A549 (cell line): ENCODE measurements at regions not wholly inside any gene's neighbourhood (a gene's known extent, or its start where the extent isn't known, plus 50 kb on each side); places are given as distances from the start of the nearest gene placed in this dataset.

Experiments
- ATAC-seq, 2 experiments: fragments of 200-7000 bp in 1 of 2; fragments of >200 bp in 1 of 2; cut with Nextera tagmentation in 1 of 2; cut with Tn5 transposase in 1 of 2; 3 replicates each; pipeline versions ENCODE4 v1.8.0 to v1.9.1; 2018 to 2020; ENCODE audit warnings: mild to moderate bottlenecking in 1 of 2, moderate library complexity in 1 of 2
- CTCF ChIA-PET: fragments of 300-600 bp; sonication (Branson Sonifier 250); formaldehyde crosslinking; extraction: SDS; loops from one replicate; lab custom pipeline; 2021; ENCODE audit warnings: antibody characterized with exemption, inconsistent platforms; lab: Yijun Ruan, JAX
- POLR2A ChIA-PET: fragments of 350-600 bp; formaldehyde crosslinking; extraction: SDS; loops from one replicate; lab custom pipeline; 2021; ENCODE audit warnings: antibody characterized with exemption, inconsistent platforms; lab: Yijun Ruan, JAX
- DNase-seq, 2 experiments: peaks; one replicate each; pipeline versions ENCODE4 v3.0.0 to v3.0.0-alpha.2; 2011 to 2016; ENCODE audit warnings: low read depth in 1 of 2, low spot score in 1 of 2
- FAIRE-seq: peaks from 2 replicates; lab custom pipeline; 2011; peaks lifted over from hg19 to GRCh38; lab: Jason Lieb, UNC
- H3K27ac ChIP-seq, 2 experiments: fragments of >200 bp; sonication (Bioruptor Twin); formaldehyde crosslinking; 3 replicates each; pipeline ENCODE4 v1.5.1; 2016 to 2017
- H3K4me1 ChIP-seq: fragments of >200 bp; sonication (Bioruptor Twin); formaldehyde crosslinking; 3 replicates; pipeline ENCODE4 v1.6.1; 2016
- H3K4me2 ChIP-seq: fragments of >200 bp; sonication (Bioruptor Twin); formaldehyde crosslinking; 3 replicates; pipeline ENCODE4 v1.6.1; 2016
- H3K4me3 ChIP-seq: fragments of >200 bp; sonication (Bioruptor Twin); formaldehyde crosslinking; 3 replicates; pipeline ENCODE4 v1.5.1; 2016
- H3K9me3 ChIP-seq: fragments of >200 bp; sonication (Bioruptor Twin); formaldehyde crosslinking; 3 replicates; pipeline ENCODE4 v1.6.1; 2016
- BHLHE40 ChIP-seq: IDR thresholded peaks from 2 replicates; pipeline ENCODE4 v1.6.1; 2012; ENCODE audit warnings: low read depth, low read length, inconsistent platforms
- CBX2 ChIP-seq: fragments of 200-600 bp; sonication (generic); IDR thresholded peaks from 2 replicates; pipeline ENCODE4 v1.6.1; 2016; ENCODE audit warnings: low read depth, mild to moderate bottlenecking, borderline replicate concordance
- CTCF ChIP-seq: fragments of >200 bp; sonication (Bioruptor Twin); formaldehyde crosslinking; IDR thresholded peaks from 3 replicates; pipeline ENCODE4 v1.5.1; 2016
- ELK1 ChIP-seq: fragments of 150-350 bp; IDR thresholded peaks from 2 replicates; pipeline ENCODE4 v1.6.1; 2014; ENCODE audit warnings: low read depth, mild to moderate bottlenecking, low read length
- ESRRA ChIP-seq: fragments of 150-350 bp; IDR thresholded peaks from 2 replicates; pipeline ENCODE4 v1.6.1; 2014; ENCODE audit warnings: mild to moderate bottlenecking, low read length, borderline replicate concordance
- FOSL2 ChIP-seq, 2 experiments: fragments of 450-650 bp in 1 of 2; fragments of >200 bp in 1 of 2; sonication (Bioruptor Twin) in 1 of 2; formaldehyde crosslinking; IDR thresholded peaks; 2 replicates each; pipeline versions ENCODE4 v1.5.0 to v1.6.1; 2016 to 2020; ENCODE audit warnings: mild to moderate bottlenecking in 1 of 2, moderate library complexity in 1 of 2
- HDAC2 ChIP-seq: fragments of 200-600 bp; sonication (generic); IDR thresholded peaks from 2 replicates; pipeline ENCODE4 v1.6.1; 2016
- HOXB13 ChIP-seq: fragments of 250-450 bp; sonication (Bioruptor Pico); IDR thresholded peaks from 2 replicates; pipeline ENCODE4 v1.5.0; 2020; ENCODE audit warnings: low read depth, mild to moderate bottlenecking, moderate library complexity
- HOXB5 ChIP-seq: fragments of 250-450 bp; sonication (Bioruptor Pico); IDR thresholded peaks from 2 replicates; pipeline ENCODE4 v1.5.0; 2020; ENCODE audit warnings: mild to moderate bottlenecking, moderate library complexity
- JUN ChIP-seq, 2 experiments: fragments of >200 bp; sonication (Bioruptor Twin); formaldehyde crosslinking; IDR thresholded peaks; 2 replicates in 1 of 2; 3 replicates in 1 of 2; pipeline ENCODE4 v1.6.1; 2016 to 2017
- MYC ChIP-seq: IDR thresholded peaks from 2 replicates; pipeline ENCODE4 v1.6.1; 2012; ENCODE audit warnings: mild to moderate bottlenecking, inconsistent platforms, low read length, improper control_type of control experiment, borderline replicate concordance
- NFE2L2 ChIP-seq: fragments of 150-350 bp; conservative IDR thresholded peaks from 2 replicates; pipeline ENCODE4 v1.6.1; 2014; ENCODE audit warnings: low read length
- NPAS2 ChIP-seq: fragments of 250-450 bp; sonication (Bioruptor Pico); IDR thresholded peaks from 2 replicates; pipeline ENCODE4 v1.8.0; 2022; ENCODE audit warnings: mild to moderate bottlenecking, moderate library complexity, borderline replicate concordance
- NR3C1 ChIP-seq: fragments of >200 bp; sonication (Bioruptor Twin); formaldehyde crosslinking; IDR thresholded peaks from 3 replicates; pipeline ENCODE4 v1.6.1; 2017
- PBX3 ChIP-seq: IDR thresholded peaks from 2 replicates; pipeline ENCODE4 v1.6.1; 2012
- POLR2A ChIP-seq: IDR thresholded peaks from 2 replicates; pipeline ENCODE4 v1.6.1; 2012; ENCODE audit warnings: mild to moderate bottlenecking, low read length
- POLR2AphosphoS2 ChIP-seq: conservative IDR thresholded peaks from 2 replicates; pipeline ENCODE4 v1.6.1; 2012; ENCODE audit warnings: low read length, improper control_type of control experiment, inconsistent platforms
- RAD21 ChIP-seq, 2 experiments: fragments of >200 bp in 1 of 2; sonication (Bioruptor Twin) in 1 of 2; formaldehyde crosslinking in 1 of 2; IDR thresholded peaks in 1 of 2; conservative IDR thresholded peaks in 1 of 2; 2 replicates in 1 of 2; 3 replicates in 1 of 2; pipeline ENCODE4 v1.6.1; 2012 to 2018; ENCODE audit warnings: inconsistent platforms in 1 of 2
- RARB ChIP-seq: fragments of 250-450 bp; sonication (Bioruptor Pico); IDR thresholded peaks from 2 replicates; pipeline ENCODE4 v1.8.0; 2021; ENCODE audit warnings: mild to moderate bottlenecking, moderate library complexity
- REST ChIP-seq: fragments of 200-600 bp; sonication (generic); IDR thresholded peaks from 2 replicates; pipeline ENCODE4 v1.6.1; 2016; ENCODE audit warnings: antibody characterized with exemption, mild to moderate bottlenecking, moderate library complexity
- SMC3 ChIP-seq: fragments of >200 bp; sonication (Bioruptor Twin); formaldehyde crosslinking; IDR thresholded peaks from 3 replicates; pipeline ENCODE4 v1.6.1; 2018; ENCODE audit warnings: inconsistent platforms
- TFCP2L1 ChIP-seq: fragments of 250-450 bp; sonication (Bioruptor Pico); IDR thresholded peaks from 2 replicates; pipeline ENCODE4 v1.5.0; 2021; ENCODE audit warnings: mild to moderate bottlenecking
- TP53 ChIP-seq: fragments of 250-450 bp; sonication (Bioruptor Pico); IDR thresholded peaks from 2 replicates; pipeline ENCODE4 v1.5.0; 2021; ENCODE audit warnings: mild to moderate bottlenecking, moderate library complexity
- ZFP36 ChIP-seq: fragments of 450-650 bp; IDR thresholded peaks from 2 replicates; pipeline ENCODE4 v1.6.1; 2014; ENCODE audit warnings: borderline replicate concordance; ENCODE audit not compliant: partially characterized antibody
- ZNF302 ChIP-seq: fragments of 250-450 bp; sonication (Bioruptor Pico); IDR thresholded peaks from 2 replicates; pipeline ENCODE4 v1.9.0; 2021; ENCODE audit warnings: inconsistent platforms, mild to moderate bottlenecking, moderate library complexity
- ZSCAN20 ChIP-seq: fragments of 250-450 bp; sonication (Bioruptor Pico); IDR thresholded peaks from 2 replicates; pipeline ENCODE4 v1.8.0; 2022; ENCODE audit warnings: mild to moderate bottlenecking, moderate library complexity
- WGBS: methylation state at CpG from one replicate; pipeline ENCODE4 v1.1.6; 2017; ENCODE audit errors: missing lambda C conversion rate; 5-methylcytosine and 5-hydroxymethylcytosine counted together

- Histone ChIP-seq H3K4me3 (no peak overlapping the region), H3K4me2 (peak overlapping the region; percentile 65; the same call in 2 of the 3 replicates), H3K4me1 (peaks cover 85% of the 10 kb centered on the region), H3K9me3 (no peaks in the 10 kb centered on the region)
- WGBS, result 25% methylated on average over 2 of the region's 2 CpGs
- CTCF ChIA-PET, result interaction anchor here (0.8 to 4.9 kb wide), 7 partner anchors 16 to 282 kb away, joined by 3 to 29 read pairs (median 5); no protein-coding TSS in a partner anchor
- no peak for FAIRE-seq
- POLR2A ChIA-PET, result no interaction called here
- ATAC-seq, result no peak; a peak in 1 of 6 replicates
- peak in 1 of 2 experiments; percentile 58 for DNase-seq
- TF ChIP-seq RAD21 (conservative IDR thresholded peaks at IDR 0.05 in 1 of 2, IDR thresholded peaks at IDR 0.05 in 1 of 2) (peak in 1 of 2 experiments; percentile 26; a peak in 2 of 5 replicates), SMC3 (0 out of 3 replicates have a peak, but pooled peaks have one; percentile 10), BHLHE40 (no peak), ESRRA (no peak), CTCF (peak; percentile 14; the same call in 1 of the 3 replicates), ELK1 (no peak), NPAS2 (CRISPR knock-in tag) (no peak), POLR2A (no peak)
- TF ChIP-seq, all 56 proteins: peak for 3
- peak overlapping the region; percentile 2 to 52; a peak in 2 of 6 replicates for H3K27ac ChIP-seq
Measured at GRCh38 chr12:107326237-107326636, 232.9 kb upstream of the CRY1 start.

- Histone ChIP-seq H3K9me3 (no peaks in the 10 kb centered on the region), H3K4me1 (peaks cover 87% of the 10 kb centered on the region), H3K27ac (peak overlapping the region; percentile 2 to 82; a peak in 5 of 6 replicates), H3K4me3 (no peak overlapping the region), H3K4me2 (peak overlapping the region; percentile 65; the same call in 2 of the 3 replicates)
- ATAC-seq (peak; percentile 16 to 52; a peak in 4 of 6 replicates), FAIRE-seq (no peak), DNase-seq (peak in 1 of 2 experiments; percentile 49)
- ChIA-PET POLR2A (interaction anchor here (0.5 to 1.9 kb wide), 3 partner anchors 17 to 42 kb away, joined by 4 to 6 read pairs (median 5); no protein-coding TSS in a partner anchor), CTCF (interaction anchor here (0.5 to 4.9 kb wide), 9 partner anchors 9 to 282 kb away, joined by 3 to 29 read pairs (median 4); a partner anchor contains a TSS)
- TF ChIP-seq HOXB5 (CRISPR knock-in tag) (no peak), JUN (IDR thresholded peaks at IDR 0.05) (no peak), ZFP36 (no peak), SMC3 (no peak), POLR2AphosphoS2 (no peak), NPAS2 (CRISPR knock-in tag) (no peak), HDAC2 (no peak), NR3C1 (no peak), MYC (no peak), RARB (CRISPR knock-in tag) (no peak), REST (no peak), TFCP2L1 (CRISPR knock-in tag) (no peak), NFE2L2 (no peak), TP53 (CRISPR knock-in tag) (no peak), ZNF302 (CRISPR knock-in tag) (no peak), FOSL2 (IDR thresholded peaks at IDR 0.05) (no peak), FOSL2 (CRISPR knock-in tag; IDR thresholded peaks at IDR 0.05) (no peak), CBX2 (no peak), ZSCAN20 (no peak), PBX3 (no peak), HOXB13 (no peak)
- 60% methylated on average over 5 of the region's 5 CpGs for WGBS
Measured at GRCh38 chr12:107327651-107328182, 234.4 kb upstream of the CRY1 start.
